Kidney glomerular epithelial cell (primary cell): ENCODE measurements at regions not wholly inside any gene's neighbourhood (a gene's known extent, or its start where the extent isn't known, plus 50 kb on each side); places are given as distances from the start of the nearest gene placed in this dataset.

Experiments
- DNase-seq: peaks from one replicate; lab custom pipeline; 2025; lab: John Stamatoyannopoulos, UW

DNA sequence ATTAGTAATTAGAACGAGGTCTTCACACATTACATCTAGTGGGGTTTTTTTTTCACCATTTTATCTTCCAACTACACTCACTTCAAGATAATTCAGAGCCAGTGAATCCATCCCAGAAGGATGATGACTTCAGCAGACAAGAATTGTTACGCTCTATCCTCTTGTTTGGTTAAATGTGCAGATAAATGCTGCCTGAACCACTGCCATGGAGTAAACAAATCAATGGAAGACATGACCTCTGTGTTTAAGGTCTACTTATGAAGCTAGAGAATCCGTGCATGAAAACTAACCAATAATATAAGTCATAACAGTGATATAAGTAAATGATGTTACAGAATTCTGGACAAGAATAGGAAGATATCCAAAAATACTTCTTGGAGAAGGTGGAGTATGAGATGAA is 602.6 kb downstream of the TLR4 start:
- no peak for DNase-seq

- DNase-seq = no peak
Measured at GRCh38 chr9:118313965-118314364, 609.8 kb downstream of the TLR4 start.

- DNase-seq = no peak
Measured at GRCh38 chr9:118316831-118317343, 612.7 kb downstream of the TLR4 start.

DNA sequence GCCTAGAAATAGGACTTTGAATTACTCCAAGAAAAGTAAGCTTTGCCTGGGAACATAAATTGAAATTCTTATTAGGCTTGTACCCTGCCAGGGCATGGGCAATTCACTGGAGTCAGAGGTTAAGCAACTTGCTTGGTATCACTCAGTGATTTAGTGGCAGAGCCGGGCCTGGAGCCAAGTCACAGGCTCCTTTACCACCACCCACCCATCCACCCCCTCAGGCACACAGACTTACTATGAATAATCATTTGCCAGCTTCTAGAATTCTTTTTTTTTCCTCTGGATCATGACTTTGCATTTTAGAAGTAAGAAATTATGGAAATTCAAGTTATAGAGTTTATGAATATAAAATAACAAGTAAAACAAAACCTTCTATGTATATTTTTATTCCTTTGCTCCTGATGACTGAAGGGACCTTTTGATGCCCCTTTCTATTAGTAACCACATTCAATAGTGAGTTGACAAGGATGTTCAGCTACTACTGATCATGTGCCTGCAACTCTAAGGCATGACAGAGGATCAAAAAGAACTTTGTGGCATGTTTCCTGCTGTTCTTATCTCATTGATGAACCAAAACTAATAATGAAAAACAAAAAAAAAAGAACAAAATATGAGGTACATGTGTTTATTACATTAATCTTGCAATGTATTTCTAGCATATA is 614.7 kb downstream of the TLR4 start:
- peak; percentile 60 for DNase-seq

GRCh38 chr9:118321788-118322187 is 617.6 kb downstream of the TLR4 start:
- no peak for DNase-seq

GRCh38 chr9:118324706-118325105 is 620.5 kb downstream of the TLR4 start:
- DNase-seq = no peak

DNA sequence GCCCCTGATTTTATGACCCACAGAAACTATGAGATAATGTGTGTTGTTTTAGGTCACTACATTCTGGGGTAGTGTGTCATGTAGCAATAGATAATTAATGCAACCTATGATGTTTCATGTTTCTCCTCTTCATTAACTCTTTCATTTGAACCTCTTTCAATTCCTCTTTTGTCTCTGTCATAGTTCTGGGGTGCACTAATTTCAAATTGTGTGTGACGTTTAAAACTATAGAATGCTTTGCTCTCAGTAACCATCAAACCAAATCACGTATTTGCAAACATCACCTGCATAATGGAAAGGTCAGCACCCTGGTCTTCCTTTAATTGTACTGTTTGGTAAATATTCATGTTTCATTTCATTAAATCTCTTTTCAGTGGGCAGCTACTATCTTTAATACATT is 621.6 kb downstream of the TLR4 start:
- no peak for DNase-seq

DNA sequence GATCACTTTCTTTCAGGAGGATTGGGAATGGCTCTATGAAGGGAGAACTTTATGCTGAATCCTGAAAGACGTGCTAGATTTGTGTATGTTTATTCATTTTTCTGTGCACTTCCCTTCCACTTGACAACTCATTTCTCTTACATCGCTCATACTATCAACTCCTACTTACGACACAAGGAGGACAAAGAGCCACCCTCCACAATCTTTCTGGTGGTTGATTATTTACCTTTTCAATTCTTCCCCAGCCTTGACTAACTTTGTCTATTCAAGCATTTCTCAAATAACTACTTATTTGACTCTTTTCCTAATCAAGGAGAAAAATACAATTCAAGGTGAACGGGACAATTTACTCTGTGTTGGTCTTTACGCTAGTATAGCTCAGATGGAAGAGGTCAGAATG is 622.1 kb downstream of the TLR4 start:
- DNase-seq = no peak

DNA sequence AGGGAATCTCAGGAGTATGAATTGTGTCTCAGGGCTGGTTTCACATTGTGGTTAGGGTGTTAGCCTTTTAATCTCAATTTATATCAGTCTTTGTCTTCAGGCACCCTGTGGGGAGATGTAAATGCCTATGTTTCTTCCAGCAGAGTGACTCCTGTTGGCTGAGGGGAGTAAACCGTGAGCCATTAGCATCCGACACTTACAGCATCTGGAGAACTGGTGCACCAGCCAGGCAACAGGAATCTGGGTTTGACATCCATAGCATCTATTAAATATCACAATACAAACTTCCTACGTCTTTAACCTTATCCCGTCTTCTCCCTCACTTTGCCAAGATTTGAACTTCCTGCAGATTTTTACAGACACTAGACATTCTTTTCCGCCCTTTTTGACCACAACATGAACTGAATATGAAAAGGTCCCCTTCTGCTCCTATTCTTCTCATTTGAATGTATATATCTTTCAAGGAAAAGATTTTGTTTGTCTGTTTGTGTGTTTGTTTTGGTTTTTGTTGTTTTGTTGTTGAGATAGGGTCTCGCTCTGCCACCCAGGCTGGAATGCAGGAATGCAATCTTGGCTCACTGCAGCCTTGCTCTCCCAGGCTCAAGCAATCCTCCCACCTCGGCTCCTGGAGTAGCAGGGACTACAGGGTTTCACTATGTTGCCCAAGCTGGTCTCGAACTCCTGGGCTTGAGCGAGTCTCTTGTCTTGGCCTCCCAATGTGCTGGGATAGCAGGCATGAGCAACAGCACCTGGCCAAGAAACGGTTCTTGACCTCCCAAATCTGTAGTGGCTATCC is 626.2 kb downstream of the TLR4 start:
- DNase-seq = no peak

DNA sequence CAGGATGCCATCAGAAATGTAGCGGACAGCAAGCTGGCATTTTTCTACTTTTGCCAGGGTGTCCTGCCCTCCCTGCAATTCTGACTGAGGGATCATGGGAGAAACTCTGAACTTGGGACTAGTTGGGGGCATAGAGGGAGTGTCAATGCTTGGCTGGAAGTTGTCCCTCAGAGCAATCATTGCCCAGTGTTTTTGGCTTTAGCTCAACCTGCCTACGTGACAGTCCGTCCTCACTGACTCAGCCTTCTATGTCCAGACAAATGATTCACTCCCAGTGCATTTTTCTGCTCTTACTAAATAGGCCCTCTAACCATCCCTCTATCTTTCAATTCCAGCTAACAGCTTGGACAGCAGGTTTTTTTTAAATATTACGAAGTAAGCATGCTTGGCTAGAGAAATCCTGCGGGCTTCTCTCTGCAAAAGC is 627.4 kb downstream of the TLR4 start:
- DNase-seq = peak; percentile 98

GRCh38 chr9:118336250-118336942 is 632.2 kb downstream of the TLR4 start:
- DNase-seq = no peak

DNA sequence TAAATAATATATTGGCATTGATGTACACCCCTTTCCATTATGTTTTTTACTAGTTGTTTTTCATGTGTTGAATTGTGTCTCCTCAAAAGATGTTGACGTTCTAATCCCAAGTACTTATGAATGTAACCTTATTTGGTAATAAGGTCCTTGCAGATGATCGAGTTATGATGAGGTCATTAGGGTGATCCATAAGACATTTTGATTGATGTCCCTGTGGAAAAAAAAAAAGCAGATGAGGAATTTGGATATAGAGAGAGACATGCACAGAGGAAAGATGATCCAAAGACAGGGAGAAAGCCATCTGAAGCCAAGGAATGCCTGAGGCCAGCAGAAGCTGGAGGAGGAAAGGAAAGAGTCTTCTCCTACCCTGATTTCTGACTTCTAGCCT is 632.7 kb downstream of the TLR4 start:
- DNase-seq = no peak

- DNase-seq = no peak
Measured at GRCh38 chr9:118360036-118360435, 655.8 kb downstream of the TLR4 start.

DNA sequence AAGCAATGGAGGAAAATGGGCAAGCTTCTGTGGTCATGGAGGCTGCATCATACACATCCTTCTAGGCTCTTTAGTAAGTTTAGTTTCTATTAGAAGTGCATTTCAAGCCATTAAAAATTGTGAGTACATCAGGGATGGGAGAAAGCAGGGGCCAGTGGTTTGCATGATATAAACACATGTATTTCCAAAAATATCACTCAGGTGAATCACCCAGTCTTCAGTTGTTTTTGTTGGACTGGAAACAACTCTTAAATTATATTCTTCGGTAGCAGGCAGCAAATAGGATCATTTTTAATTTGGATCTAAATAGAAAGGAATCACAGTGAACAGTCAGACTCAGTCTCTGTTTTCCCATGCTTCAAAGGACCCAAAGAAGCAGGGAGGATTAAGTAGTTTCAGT is 657.9 kb downstream of the TLR4 start:
- DNase-seq = peak; percentile 20

DNA sequence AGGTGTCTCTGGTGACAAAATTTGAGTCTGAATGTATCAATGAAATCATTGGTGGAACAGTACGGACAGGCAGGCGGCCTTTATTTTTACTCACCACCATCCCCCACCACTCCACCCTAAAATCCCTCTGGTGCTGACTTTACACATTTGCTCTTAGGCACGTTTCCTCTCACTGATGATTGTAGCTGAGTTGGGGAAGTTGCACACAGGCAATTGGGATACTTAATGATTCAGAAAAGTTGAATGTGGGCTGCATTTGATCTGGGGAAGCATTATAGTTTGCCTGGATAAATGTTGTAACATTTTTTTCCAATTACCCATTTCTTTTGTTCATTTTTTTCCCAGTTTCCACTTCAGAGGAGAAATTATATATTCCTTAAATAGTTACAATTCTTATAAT is 658.4 kb downstream of the TLR4 start:
- DNase-seq = no peak

DNA sequence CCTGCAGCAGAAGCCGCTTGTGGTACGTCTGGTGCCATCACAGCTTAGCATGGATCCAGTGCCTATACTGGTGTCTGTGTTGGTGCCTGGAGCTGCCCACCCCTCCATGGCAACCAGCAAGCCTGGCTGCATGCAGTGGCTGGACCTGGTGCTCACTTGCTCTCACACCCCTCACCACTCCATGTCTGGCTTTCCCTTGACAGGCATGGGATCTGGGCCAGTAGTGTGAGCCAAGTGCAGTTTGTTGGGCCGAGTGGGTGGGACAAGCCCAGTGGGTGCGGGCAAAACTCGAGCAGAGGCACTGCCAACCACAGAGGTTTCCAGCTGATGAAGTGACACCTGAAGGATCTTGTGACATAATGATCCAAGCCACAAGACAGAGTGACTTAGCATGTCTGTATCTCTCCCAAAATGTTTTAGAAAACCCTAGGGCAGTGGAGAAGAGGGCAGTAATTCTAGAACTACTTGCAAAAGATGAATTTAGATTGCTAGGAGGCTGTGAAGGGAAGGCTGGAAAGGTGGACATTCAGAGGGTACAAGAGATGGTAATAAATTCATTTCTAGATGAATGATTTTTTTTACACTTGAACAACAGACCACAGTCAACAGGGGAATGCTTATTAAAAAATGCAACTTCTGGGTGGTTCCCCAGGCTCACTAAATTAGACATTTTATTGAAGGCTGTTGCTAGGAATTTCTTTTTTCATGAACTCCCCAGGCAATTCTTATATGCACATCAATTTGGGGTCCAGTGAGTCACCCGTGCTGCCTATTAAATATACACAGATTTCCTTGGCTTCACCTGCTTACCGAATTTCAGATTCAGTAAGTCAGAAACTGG is 660.3 kb downstream of the TLR4 start:
- DNase-seq = no peak

DNA sequence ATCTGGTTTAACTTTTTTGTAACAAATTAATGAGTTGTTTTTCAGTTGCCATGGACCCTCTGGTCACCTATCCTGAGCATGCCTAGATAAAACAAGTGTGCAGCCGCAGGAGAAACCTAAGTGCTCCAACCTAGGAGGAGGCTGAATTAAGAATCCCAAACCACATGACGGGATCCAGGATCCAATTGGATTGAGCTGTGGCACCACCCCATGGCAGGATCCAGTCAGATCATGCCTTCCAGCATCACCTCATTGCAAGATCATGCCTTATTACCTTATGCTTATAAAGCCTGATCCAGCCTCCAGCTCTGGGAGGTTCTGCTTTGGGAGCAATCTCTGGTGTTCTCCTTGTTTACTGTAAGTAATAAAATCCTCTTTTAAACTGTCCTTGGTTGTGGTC is 662.0 kb downstream of the TLR4 start:
- no peak for DNase-seq

DNA sequence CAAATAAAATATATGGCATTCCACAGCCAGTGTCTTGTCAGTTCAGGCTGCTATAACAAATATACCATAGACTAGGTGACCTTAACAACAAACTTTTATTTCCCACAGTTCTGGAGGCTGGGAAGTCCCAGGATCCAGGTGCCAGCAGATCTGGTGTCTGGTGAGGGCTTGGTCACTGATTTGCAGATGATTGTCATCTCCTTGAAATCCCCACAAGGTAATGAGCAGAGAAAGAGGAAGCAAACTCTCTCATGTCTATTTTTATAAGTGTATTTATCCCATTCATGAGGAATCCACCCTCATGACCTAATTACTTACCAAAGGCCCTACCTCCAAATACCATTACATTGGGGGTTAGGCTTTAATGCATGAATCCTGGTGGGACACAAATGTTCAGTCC is 663.2 kb downstream of the TLR4 start:
- no peak for DNase-seq

- no peak for DNase-seq
Measured at GRCh38 chr9:118384531-118385100, 680.4 kb downstream of the TLR4 start.

- DNase-seq = no peak
Measured at GRCh38 chr9:118395415-118395814, 691.2 kb downstream of the TLR4 start.

DNA sequence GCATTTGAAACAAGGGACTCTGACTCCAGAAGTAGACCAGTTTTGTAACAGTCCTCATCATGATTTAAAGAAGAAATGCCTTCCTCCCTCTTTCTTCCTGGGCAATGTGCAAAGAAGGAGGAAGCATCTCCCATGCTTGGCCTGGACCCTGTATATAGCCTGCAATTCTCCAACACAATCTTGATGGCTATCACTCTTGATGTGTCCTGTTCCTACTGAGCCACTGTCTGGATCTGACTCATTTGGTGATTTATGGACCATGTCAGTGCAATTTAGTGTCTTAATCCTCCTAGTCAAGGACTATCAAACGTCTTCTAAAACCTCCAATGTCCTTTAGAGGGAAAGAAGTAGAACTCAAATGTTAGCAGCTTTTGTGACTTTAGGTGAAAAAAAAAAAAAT is 697.3 kb downstream of the TLR4 start:
- no peak for DNase-seq

DNA sequence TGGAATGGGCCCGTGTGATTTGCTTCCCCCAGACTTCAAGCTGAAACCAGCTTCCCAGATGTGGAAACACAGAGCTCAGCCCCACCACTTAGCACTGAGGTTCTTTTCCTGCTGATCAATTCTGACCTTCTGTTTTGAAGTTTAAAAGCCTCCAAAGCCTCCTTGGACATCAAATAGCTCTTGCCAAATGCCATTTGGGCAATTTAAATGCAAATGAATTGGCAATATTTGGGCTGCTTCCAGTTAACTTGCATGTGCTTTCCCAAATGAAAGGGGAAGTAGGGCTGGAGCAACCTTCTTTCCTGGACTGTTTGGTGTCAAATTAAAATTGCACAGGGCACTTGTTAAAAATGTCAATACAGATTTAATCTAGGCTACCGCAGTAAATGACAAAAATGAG is 710.5 kb downstream of the TLR4 start:
- DNase-seq = no peak
